Choroid plexus epithelial cell (primary cell): ENCODE measurements at regions not wholly inside any gene's neighbourhood (a gene's known extent, or its start where the extent isn't known, plus 50 kb on each side); places are given as distances from the start of the nearest gene placed in this dataset.

ENCODE experiments used
- DNase-seq: peaks from one replicate; pipeline ENCODE4 v3.0.0-alpha.2; 2010; ENCODE audit warnings: low read depth
- H3K4me3 ChIP-seq: 2 replicates; pipeline ENCODE4 v1.5.1; 2011; ENCODE audit warnings: low read depth, mild to moderate bottlenecking, control low read depth, low read length, moderate library complexity
- CTCF ChIP-seq: conservative IDR thresholded peaks from 2 replicates; pipeline ENCODE4 v1.5.1; 2011; ENCODE audit warnings: low read depth, mild to moderate bottlenecking, control low read depth, inconsistent platforms, low read length, moderate library complexity

- no peak overlapping the region for H3K4me3 ChIP-seq
- no peak for DNase-seq
- TF ChIP-seq CTCF = no peak
Observed at GRCh38 chr6:167737205-167737830, 89.4 kb upstream of the AFDN start.

- TF ChIP-seq CTCF = no peak
- no peak for DNase-seq
- H3K4me3 ChIP-seq = no peak overlapping the region
Observed at GRCh38 chr6:167738386-167738785, 88.3 kb upstream of the AFDN start.

- no peak for TF ChIP-seq CTCF
- H3K4me3 ChIP-seq = no peak overlapping the region
- no peak for DNase-seq
Observed at GRCh38 chr6:167739721-167740475, 86.8 kb upstream of the AFDN start.

GRCh38 chr6:167742719-167743303 lies 83.9 kb upstream of the AFDN start:
- peak; percentile 16 for TF ChIP-seq CTCF
- DNase-seq = peak; percentile 36
- H3K4me3 ChIP-seq = no peak overlapping the region

GRCh38 chr6:167744681-167745669 lies 81.7 kb upstream of the AFDN start:
- no peak for DNase-seq
- no peak for TF ChIP-seq CTCF
- no peak overlapping the region for H3K4me3 ChIP-seq

GRCh38 chr6:167745670-167746389 lies 80.9 kb upstream of the AFDN start:
- no peak overlapping the region for H3K4me3 ChIP-seq
- TF ChIP-seq CTCF = no peak
- DNase-seq = no peak
